A673 (cell line): ENCODE measurements at regions not wholly inside any gene's neighbourhood (a gene's known extent, or its start where the extent isn't known, plus 50 kb on each side); places are given as distances from the start of the nearest gene placed in this dataset.

ENCODE experiments used
- BruUV-seq: library from RNA; stranded (reverse); fragments of 400-500 nt; replicated peaks from 2 replicates; lab custom pipeline; 2021; lab: Mats Ljungman, UMichigan
- CTCF ChIA-PET: fragments of 300-600 bp; sonication (Branson Sonifier 250); formaldehyde crosslinking; loops from one replicate; lab custom pipeline; 2022; ENCODE audit warnings: antibody characterized with exemption; lab: Charles Lee
- POLR2A ChIA-PET: fragments of 300-600 bp; sonication (Branson Sonifier 250); formaldehyde crosslinking; loops from one replicate; lab custom pipeline; 2022; ENCODE audit warnings: antibody characterized with exemption; ENCODE audit not compliant: low non-redundant PET; lab: Charles Lee
- DNase-seq: peaks from one replicate; pipeline ENCODE4 v3.0.0-alpha.2; 2015; ENCODE audit warnings: low spot score
- H3K27ac ChIP-seq: fragments of 200-600 bp; sonication (generic); 2 replicates; pipeline ENCODE4 v1.5.1; 2016; ENCODE audit warnings: mixed run types, low read depth, mild to moderate bottlenecking, mixed read lengths, antibody characterized with exemption, low read length; ENCODE audit not compliant: poor library complexity, severe bottlenecking
- H3K27me3 ChIP-seq: fragments of 200-600 bp; sonication (generic); replicated peaks from 2 replicates; pipeline ENCODE4 v1.6.1; 2017; ENCODE audit warnings: mixed run types, low read depth, mild to moderate bottlenecking, mixed read lengths, antibody characterized with exemption, low read length; ENCODE audit not compliant: insufficient read depth, poor library complexity
- H3K36me3 ChIP-seq: fragments of 200-600 bp; sonication (generic); 2 replicates; pipeline ENCODE4 v1.6.1; 2016; ENCODE audit warnings: mixed run types, mild to moderate bottlenecking, mixed read lengths, antibody characterized with exemption, low read length; ENCODE audit not compliant: insufficient read depth, poor library complexity, severe bottlenecking
- H3K4me1 ChIP-seq: fragments of 200-600 bp; sonication (generic); 2 replicates; pipeline ENCODE4 v1.6.1; 2017; ENCODE audit warnings: mixed run types, mild to moderate bottlenecking, mixed read lengths, antibody characterized with exemption, low read length; ENCODE audit not compliant: insufficient read depth, poor library complexity, severe bottlenecking
- H3K4me3 ChIP-seq: fragments of 200-600 bp; sonication (generic); 2 replicates; pipeline ENCODE4 v1.5.1; 2016; ENCODE audit warnings: low read depth, mixed run types, mild to moderate bottlenecking, mixed read lengths, low read length; ENCODE audit not compliant: poor library complexity, severe bottlenecking
- H3K9me3 ChIP-seq: fragments of 200-600 bp; sonication (generic); 2 replicates; pipeline ENCODE4 v1.6.1; 2016; ENCODE audit warnings: mixed run types, low read depth, mild to moderate bottlenecking, mixed read lengths, antibody characterized with exemption, low read length; ENCODE audit not compliant: poor library complexity, severe bottlenecking
- CTCF ChIP-seq: fragments of 300-800, 200-600 bp; sonication (generic); conservative IDR thresholded peaks from 2 replicates; pipeline ENCODE4 v1.5.1; 2017; ENCODE audit warnings: low read depth, mild to moderate bottlenecking, antibody characterized with exemption, low read length, moderate library complexity, mixed read lengths
- EZH2 ChIP-seq: fragments of 200-600 bp; sonication (generic); IDR thresholded peaks from 2 replicates; pipeline ENCODE4 v1.6.1; 2017; ENCODE audit warnings: borderline replicate concordance, low read depth, mild to moderate bottlenecking, mixed read lengths, antibody characterized with exemption, low read length; ENCODE audit not compliant: poor library complexity, severe bottlenecking
- intact Hi-C: fragments of 100-400 bp; cut with micrococcal nuclease; formaldehyde crosslinking; loops from one replicate; pipeline ENCODE4 v1.10.0; 2022; ENCODE audit not compliant: unreplicated experiment

GRCh38 chr12:128077917-128078298 lies 189.1 kb upstream of the TMEM132C start:
- DNase-seq = no peak
- no peaks in the 10 kb centered on the region for H3K27me3 ChIP-seq
- no peaks in the 10 kb centered on the region for H3K4me1 ChIP-seq
- H3K4me3 ChIP-seq = no peak overlapping the region
- ChIA-PET CTCF (no interaction called here), POLR2A (no interaction called here)
- intact Hi-C loops = no loop called here
- no peak overlapping the region for H3K27ac ChIP-seq
- TF ChIP-seq CTCF (no peak), EZH2 (no peak)
- no peaks in the 10 kb centered on the region for H3K36me3 ChIP-seq
- no TSS peak for BruUV-seq
- no peaks in the 10 kb centered on the region for H3K9me3 ChIP-seq

- DNase-seq = no peak
- BruUV-seq = no TSS peak
- Histone ChIP-seq H3K9me3 (no peaks in the 10 kb centered on the region), H3K4me3 (no peak overlapping the region), H3K27ac (no peak overlapping the region), H3K4me1 (no peaks in the 10 kb centered on the region), H3K36me3 (no peaks in the 10 kb centered on the region), H3K27me3 (no peaks in the 10 kb centered on the region)
- CTCF ChIA-PET = no interaction called here
- TF ChIP-seq EZH2 (no peak), CTCF (no peak)
- POLR2A ChIA-PET = no interaction called here
- intact Hi-C loops = no loop called here
Measured at GRCh38 chr12:128078301-128078971, 188.5 kb upstream of the TMEM132C start.

- ChIA-PET POLR2A (no interaction called here), CTCF (no interaction called here)
- DNase-seq = no peak
- no peaks in the 10 kb centered on the region for H3K4me1 ChIP-seq
- H3K36me3 ChIP-seq = no peaks in the 10 kb centered on the region
- H3K9me3 ChIP-seq = no peaks in the 10 kb centered on the region
- H3K27ac ChIP-seq = no peak overlapping the region
- no peak overlapping the region for H3K4me3 ChIP-seq
- H3K27me3 ChIP-seq = no peaks in the 10 kb centered on the region
- no TSS peak for BruUV-seq
- TF ChIP-seq EZH2 (no peak), CTCF (no peak)
- intact Hi-C loops = no loop called here
Measured at GRCh38 chr12:128079446-128079845, 187.5 kb upstream of the TMEM132C start.
